ENCODE measurements at regions not wholly inside any gene's neighbourhood (a gene's known extent, or its start where the extent isn't known, plus 50 kb on each side); places are given as distances from the start of the nearest gene placed in this dataset.

- no peak for TF ChIP-seq CTCF (IDR thresholded peaks at IDR 0.05)
- no peak for TF ChIP-seq EP300 (IDR thresholded peaks at IDR 0.05)
- no peak for TF ChIP-seq POLR2AphosphoS5 (IDR thresholded peaks at IDR 0.05)
- TF ChIP-seq POLR2A (IDR thresholded peaks at IDR 0.05) = no peak
Observed at GRCh38 chr6:12221856-12222255, 68.3 kb upstream of the EDN1 start.

Measured in stomach (tissue), 4 donors.